Astrocyte (in vitro differentiated cells and primary cell): ENCODE measurements at regions not wholly inside any gene's neighbourhood (a gene's known extent, or its start where the extent isn't known, plus 50 kb on each side); places are given as distances from the start of the nearest gene placed in this dataset.

Experiments
- DNase-seq: peaks from one replicate; pipeline ENCODE4 v3.0.0-alpha.2; 2010; ENCODE audit warnings: low read depth
- FAIRE-seq: peaks from 2 replicates; lab custom pipeline; 2011; peaks lifted over from hg19 to GRCh38; lab: Jason Lieb, UNC
- H2AFZ ChIP-seq: 2 replicates; pipeline ENCODE4 v1.6.0; 2012; ENCODE audit warnings: low read depth, low read length, inconsistent platforms
- H3K27ac ChIP-seq: 2 replicates; pipeline ENCODE4 v1.5.1; 2011; ENCODE audit warnings: low read depth, low read length, inconsistent platforms
- H3K27me3 ChIP-seq: 2 replicates; pipeline ENCODE4 v1.6.0; 2011; ENCODE audit warnings: low read length, inconsistent platforms; ENCODE audit not compliant: insufficient read depth
- H3K36me3 ChIP-seq: 2 replicates; pipeline ENCODE4 v1.5.1; 2011; ENCODE audit warnings: low read length, inconsistent platforms; ENCODE audit not compliant: insufficient read depth
- H3K4me1 ChIP-seq: 2 replicates; pipeline ENCODE4 v1.5.1; 2011; ENCODE audit warnings: low read length, inconsistent platforms; ENCODE audit not compliant: insufficient read depth
- H3K4me2 ChIP-seq: 2 replicates; pipeline ENCODE4 v1.6.0; 2012; ENCODE audit warnings: low read length, inconsistent platforms
- H3K4me3 ChIP-seq: 2 replicates; pipeline ENCODE4 v1.5.1; 2011; ENCODE audit warnings: low read depth, mild to moderate bottlenecking, low read length, inconsistent platforms; ENCODE audit not compliant: insufficient read depth
- H3K79me2 ChIP-seq: 2 replicates; pipeline ENCODE4 v1.6.0; 2012; ENCODE audit warnings: mild to moderate bottlenecking, low read length, inconsistent platforms; ENCODE audit not compliant: insufficient read depth
- H3K9ac ChIP-seq: 2 replicates; pipeline ENCODE4 v1.6.0; 2012; ENCODE audit warnings: mild to moderate bottlenecking, low read length, inconsistent platforms
- H3K9me3 ChIP-seq: 2 replicates; pipeline ENCODE4 v1.5.1; 2012; ENCODE audit warnings: low read depth, mild to moderate bottlenecking, low read length, inconsistent platforms; ENCODE audit not compliant: insufficient read depth
- H4K20me1 ChIP-seq: 2 replicates; pipeline ENCODE4 v1.6.0; 2012; ENCODE audit warnings: low read length, inconsistent platforms; ENCODE audit not compliant: insufficient read depth
- H3K27ac Mint-ChIP-seq: one replicate; pipeline ENCODE4 v1.8.0; 2021; ENCODE audit warnings: mild to moderate bottlenecking, mixed read lengths; ENCODE audit not compliant: unreplicated experiment
- H3K27me3 Mint-ChIP-seq: one replicate; pipeline ENCODE4 v1.8.0; 2021; ENCODE audit warnings: low read depth, mixed read lengths; ENCODE audit not compliant: unreplicated experiment
- H3K36me3 Mint-ChIP-seq: one replicate; pipeline ENCODE4 v1.8.0; 2021; ENCODE audit warnings: low read depth, mixed read lengths; ENCODE audit not compliant: unreplicated experiment
- H3K4me1 Mint-ChIP-seq: one replicate; pipeline ENCODE4 v1.8.0; 2021; ENCODE audit warnings: low read depth, mixed read lengths; ENCODE audit not compliant: unreplicated experiment
- H3K4me3 Mint-ChIP-seq: one replicate; pipeline ENCODE4 v1.8.0; 2021; ENCODE audit warnings: mild to moderate bottlenecking, moderate library complexity, mixed read lengths; ENCODE audit not compliant: unreplicated experiment
- H3K9me3 Mint-ChIP-seq: one replicate; pipeline ENCODE4 v1.8.0; 2021; ENCODE audit warnings: mild to moderate bottlenecking, mixed read lengths; ENCODE audit not compliant: unreplicated experiment
- EZH2 ChIP-seq: IDR thresholded peaks from 2 replicates; pipeline ENCODE4 v1.6.1; 2012; ENCODE audit warnings: mild to moderate bottlenecking, low read length, inconsistent platforms; ENCODE audit not compliant: insufficient read depth
- TF ChIP-seq, protein P1 (sequence below): IDR thresholded peaks from 2 replicates; pipeline ENCODE4 v1.5.1; 2011; ENCODE audit warnings: low read depth, mild to moderate bottlenecking, inconsistent platforms, low read length, moderate library complexity; ENCODE audit not compliant: insufficient read depth

DNA sequence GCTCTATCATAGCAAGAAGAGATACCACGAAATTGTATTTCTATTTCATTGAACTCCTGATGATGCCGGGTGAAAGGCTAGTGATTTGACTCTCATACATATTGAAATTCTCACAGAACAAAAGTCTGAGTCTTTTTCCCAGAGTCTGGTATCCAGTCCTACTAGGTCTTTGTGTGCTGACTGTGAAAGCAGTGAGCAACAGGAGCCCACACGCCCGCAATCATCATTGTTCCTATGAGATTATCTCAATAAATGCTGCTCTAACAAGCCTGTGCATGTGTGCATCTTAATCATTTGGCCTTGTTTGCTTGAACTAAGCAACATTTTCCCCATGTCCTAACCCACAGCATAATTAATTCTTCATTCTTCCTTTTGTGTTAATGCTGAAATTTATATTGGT, 1466.0 kb downstream of the CDH11 start:
- DNase-seq = no peak
- no peak overlapping the region for H3K4me3 ChIP-seq
- H3K9me3 ChIP-seq = no peaks in the 10 kb centered on the region
- no peaks in the 10 kb centered on the region for H3K36me3 ChIP-seq
- no peak overlapping the region for H3K9ac ChIP-seq
- H3K27me3 ChIP-seq = no peaks in the 10 kb centered on the region
- no peak overlapping the region for H3K27ac ChIP-seq
- no peaks in the 10 kb centered on the region for H4K20me1 ChIP-seq
- TF ChIP-seq EZH2 = no peak
- TF ChIP-seq, protein P1, sequence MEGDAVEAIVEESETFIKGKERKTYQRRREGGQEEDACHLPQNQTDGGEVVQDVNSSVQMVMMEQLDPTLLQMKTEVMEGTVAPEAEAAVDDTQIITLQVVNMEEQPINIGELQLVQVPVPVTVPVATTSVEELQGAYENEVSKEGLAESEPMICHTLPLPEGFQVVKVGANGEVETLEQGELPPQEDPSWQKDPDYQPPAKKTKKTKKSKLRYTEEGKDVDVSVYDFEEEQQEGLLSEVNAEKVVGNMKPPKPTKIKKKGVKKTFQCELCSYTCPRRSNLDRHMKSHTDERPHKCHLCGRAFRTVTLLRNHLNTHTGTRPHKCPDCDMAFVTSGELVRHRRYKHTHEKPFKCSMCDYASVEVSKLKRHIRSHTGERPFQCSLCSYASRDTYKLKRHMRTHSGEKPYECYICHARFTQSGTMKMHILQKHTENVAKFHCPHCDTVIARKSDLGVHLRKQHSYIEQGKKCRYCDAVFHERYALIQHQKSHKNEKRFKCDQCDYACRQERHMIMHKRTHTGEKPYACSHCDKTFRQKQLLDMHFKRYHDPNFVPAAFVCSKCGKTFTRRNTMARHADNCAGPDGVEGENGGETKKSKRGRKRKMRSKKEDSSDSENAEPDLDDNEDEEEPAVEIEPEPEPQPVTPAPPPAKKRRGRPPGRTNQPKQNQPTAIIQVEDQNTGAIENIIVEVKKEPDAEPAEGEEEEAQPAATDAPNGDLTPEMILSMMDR = no peak
- H3K36me3 Mint-ChIP-seq = no peaks in the 10 kb centered on the region
- no peak for FAIRE-seq
- H3K79me2 ChIP-seq = no peaks in the 10 kb centered on the region
- H2AFZ ChIP-seq = no peak overlapping the region
- H3K4me2 ChIP-seq = no peak overlapping the region
- no peaks in the 10 kb centered on the region for H3K27me3 Mint-ChIP-seq
- no peaks in the 10 kb centered on the region for H3K4me1 ChIP-seq
- no peaks in the 10 kb centered on the region for H3K9me3 Mint-ChIP-seq
- H3K4me1 Mint-ChIP-seq = no peaks in the 10 kb centered on the region
- no peak overlapping the region for H3K4me3 Mint-ChIP-seq
- no peak overlapping the region for H3K27ac Mint-ChIP-seq

DNA sequence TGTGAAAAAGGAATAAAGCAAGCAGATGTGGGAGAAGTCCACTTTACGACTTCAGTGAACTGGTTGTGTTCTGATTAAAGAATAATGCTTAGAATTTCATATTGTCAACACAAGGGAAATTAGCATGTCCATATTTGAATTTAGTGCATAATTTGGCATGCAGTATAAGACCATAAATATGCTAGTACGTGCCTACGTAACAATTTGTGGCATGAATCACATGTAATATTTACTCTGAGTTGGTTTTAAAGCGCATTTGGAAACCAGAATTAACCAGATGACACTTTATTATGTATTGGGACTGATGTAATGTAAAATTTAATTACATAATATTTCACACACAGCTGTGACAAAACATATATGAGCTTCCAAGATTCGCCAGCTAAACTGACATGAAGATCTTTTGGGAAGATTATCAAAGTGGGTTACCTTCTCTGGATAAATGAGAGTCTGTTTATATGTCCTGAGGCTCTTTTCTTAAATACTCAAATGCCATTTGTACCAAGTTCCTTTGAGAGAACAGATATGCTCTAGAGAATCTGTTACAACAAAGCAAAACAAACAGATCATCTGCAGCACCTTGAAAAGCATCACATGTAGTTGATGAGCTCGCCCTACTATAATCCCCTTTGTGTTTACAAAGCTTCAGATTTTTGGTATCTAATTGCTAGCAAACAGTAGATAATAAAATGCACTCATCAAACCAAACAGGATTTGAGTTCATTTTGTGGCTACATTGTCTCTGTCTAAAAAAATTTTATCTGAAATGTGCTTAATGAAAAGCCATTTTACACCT, 1468.6 kb downstream of the CDH11 start:
- no peak overlapping the region for H3K4me3 ChIP-seq
- no peak for FAIRE-seq
- no peaks in the 10 kb centered on the region for H3K9me3 Mint-ChIP-seq
- H3K27me3 Mint-ChIP-seq = no peaks in the 10 kb centered on the region
- H3K9me3 ChIP-seq = no peaks in the 10 kb centered on the region
- TF ChIP-seq EZH2 = no peak
- TF ChIP-seq, protein P1 = no peak
- no peaks in the 10 kb centered on the region for H4K20me1 ChIP-seq
- H3K27ac Mint-ChIP-seq = no peak overlapping the region
- no peak overlapping the region for H3K27ac ChIP-seq
- no peak overlapping the region for H3K9ac ChIP-seq
- no peaks in the 10 kb centered on the region for H3K4me1 Mint-ChIP-seq
- no peaks in the 10 kb centered on the region for H3K79me2 ChIP-seq
- no peak overlapping the region for H3K4me2 ChIP-seq
- H3K36me3 Mint-ChIP-seq = no peaks in the 10 kb centered on the region
- no peaks in the 10 kb centered on the region for H3K4me1 ChIP-seq
- no peaks in the 10 kb centered on the region for H3K36me3 ChIP-seq
- H2AFZ ChIP-seq = no peak overlapping the region
- H3K4me3 Mint-ChIP-seq = no peak overlapping the region
- DNase-seq = no peak
- no peaks in the 10 kb centered on the region for H3K27me3 ChIP-seq

GRCh38 chr16:63652091-63652490, 1469.8 kb downstream of the CDH11 start:
- no peak overlapping the region for H3K9ac ChIP-seq
- H3K27ac ChIP-seq = no peak overlapping the region
- H3K9me3 ChIP-seq = no peaks in the 10 kb centered on the region
- H3K27me3 ChIP-seq = no peaks in the 10 kb centered on the region
- no peaks in the 10 kb centered on the region for H4K20me1 ChIP-seq
- Mint-ChIP-seq H3K4me1 (no peaks in the 10 kb centered on the region), H3K27me3 (no peaks in the 10 kb centered on the region), H3K27ac (no peak overlapping the region), H3K9me3 (no peaks in the 10 kb centered on the region), H3K4me3 (no peak overlapping the region), H3K36me3 (no peaks in the 10 kb centered on the region)
- DNase-seq = no peak
- no peaks in the 10 kb centered on the region for H3K36me3 ChIP-seq
- TF ChIP-seq, protein P1 = no peak
- TF ChIP-seq EZH2 = no peak
- no peaks in the 10 kb centered on the region for H3K79me2 ChIP-seq
- no peak overlapping the region for H3K4me2 ChIP-seq
- no peak overlapping the region for H2AFZ ChIP-seq
- no peak overlapping the region for H3K4me3 ChIP-seq
- no peak for FAIRE-seq
- no peaks in the 10 kb centered on the region for H3K4me1 ChIP-seq
